Hepatocyte (in vitro differentiated cells): ENCODE measurements at regions not wholly inside any gene's neighbourhood (a gene's known extent, or its start where the extent isn't known, plus 50 kb on each side); places are given as distances from the start of the nearest gene placed in this dataset.
"Not testable (repeated sequence)": the region's sequence is repeated elsewhere in the genome, so short reads cannot be mapped to it uniquely, and the experiment has no call there.

Source experiments
- CTCF ChIP-seq: fragments of 200-600 bp; sonication (generic); IDR thresholded peaks from 2 replicates; pipeline ENCODE4 v1.5.1; 2016; ENCODE audit warnings: antibody characterized with exemption, mild to moderate bottlenecking; ENCODE audit not compliant: poor library complexity
- EZH2 ChIP-seq: fragments of 200-600 bp; sonication (generic); IDR thresholded peaks from 2 replicates; pipeline ENCODE4 v1.6.1; 2016; ENCODE audit warnings: antibody characterized with exemption, mild to moderate bottlenecking, borderline replicate concordance
- EZH2phosphoT487 ChIP-seq: fragments of 200-600 bp; sonication (generic); IDR thresholded peaks from one replicate; pipeline ENCODE4 v1.6.1; 2018; ENCODE audit warnings: antibody characterized with exemption, mild to moderate bottlenecking, low read depth, moderate library complexity; ENCODE audit not compliant: unreplicated experiment, severe bottlenecking

GRCh38 chr6:57989520-57990080 is 672.2 kb downstream of the PRIM2 start:
- not testable (repeated sequence) for TF ChIP-seq CTCF, EZH2phosphoT487, EZH2
